Keratinocyte (primary cell): ENCODE measurements at regions not wholly inside any gene's neighbourhood (a gene's known extent, or its start where the extent isn't known, plus 50 kb on each side); places are given as distances from the start of the nearest gene placed in this dataset.

Experiments used
- DNase-seq: peaks from one replicate; pipeline ENCODE4 v3.0.0-alpha.2; 2011; ENCODE audit warnings: low read depth, missing footprints, low spot score
- FAIRE-seq: peaks from 2 replicates; lab custom pipeline; 2011; peaks lifted over from hg19 to GRCh38; lab: Jason Lieb, UNC
- H2AFZ ChIP-seq: 2 replicates; pipeline ENCODE4 v1.6.0; 2012; ENCODE audit warnings: low read length, control low read depth, inconsistent platforms; ENCODE audit not compliant: control insufficient read depth
- H3K27ac ChIP-seq: 2 replicates; pipeline ENCODE4 v1.5.1; 2011; ENCODE audit warnings: low read length; ENCODE audit not compliant: control insufficient read depth, insufficient read depth
- H3K27me3 ChIP-seq: 3 replicates; pipeline ENCODE4 v1.6.0; 2011; ENCODE audit warnings: low read length; ENCODE audit not compliant: control insufficient read depth, insufficient read depth; ENCODE audit errors: extremely low read depth
- H3K36me3 ChIP-seq, 2 experiments: 2 replicates in 1 of 2; 3 replicates in 1 of 2; pipeline ENCODE4 v1.5.1; 2011; ENCODE audit warnings: low read length in 2 of 2, mild to moderate bottlenecking in 1 of 2; ENCODE audit not compliant: control insufficient read depth in 2 of 2, insufficient read depth in 2 of 2; ENCODE audit errors: extremely low read depth in 1 of 2
- H3K4me1 ChIP-seq: 3 replicates; pipeline ENCODE4 v1.5.1; 2011; ENCODE audit warnings: low read length; ENCODE audit not compliant: control insufficient read depth, insufficient read depth; ENCODE audit errors: extremely low read depth
- H3K4me2 ChIP-seq: 3 replicates; pipeline ENCODE4 v1.6.0; 2011; ENCODE audit warnings: low read depth, low read length; ENCODE audit not compliant: control insufficient read depth, insufficient read depth; ENCODE audit errors: extremely low read depth
- H3K4me3 ChIP-seq, 3 experiments: fragments of 200-600 bp in 1 of 3; sonication (generic) in 1 of 3; 2 replicates in 2 of 3; 3 replicates in 1 of 3; pipeline ENCODE4 v1.5.1; 2011 to 2016; ENCODE audit warnings: low read length in 3 of 3, mild to moderate bottlenecking in 3 of 3, control low read depth in 2 of 3, inconsistent platforms in 1 of 3, low read depth in 1 of 3, mixed read lengths in 1 of 3, mixed run types in 1 of 3, moderate library complexity in 1 of 3; ENCODE audit not compliant: control insufficient read depth in 2 of 3, insufficient read depth in 2 of 3; ENCODE audit errors: extremely low read depth in 1 of 3
- H3K79me2 ChIP-seq: 2 replicates; pipeline ENCODE4 v1.6.0; 2012; ENCODE audit warnings: low read length; ENCODE audit not compliant: control insufficient read depth, insufficient read depth
- H3K9ac ChIP-seq: 3 replicates; pipeline ENCODE4 v1.6.0; 2011; ENCODE audit warnings: low read length; ENCODE audit not compliant: control insufficient read depth, insufficient read depth; ENCODE audit errors: extremely low read depth
- H3K9me1 ChIP-seq: 3 replicates; pipeline ENCODE4 v1.6.0; 2011; ENCODE audit warnings: low read length; ENCODE audit not compliant: control insufficient read depth, insufficient read depth; ENCODE audit errors: extremely low read depth
- H3K9me3 ChIP-seq: 2 replicates; pipeline ENCODE4 v1.5.1; 2012; ENCODE audit warnings: low read depth, low read length; ENCODE audit not compliant: control insufficient read depth
- H4K20me1 ChIP-seq: 3 replicates; pipeline ENCODE4 v1.6.0; 2011; ENCODE audit warnings: low read length; ENCODE audit not compliant: control insufficient read depth, insufficient read depth; ENCODE audit errors: extremely low read depth
- EZH2 ChIP-seq: IDR thresholded peaks from one replicate; pipeline ENCODE4 v1.6.1; 2012; ENCODE audit warnings: inconsistent platforms, mild to moderate bottlenecking, low read length, moderate library complexity
- dilution Hi-C: fragments of 300-500 bp; cut with MboI; formaldehyde crosslinking; loops from one replicate; pipeline ENCODE4 v1.7.0; 2020; ENCODE audit warnings: low sequenced_read_pairs; ENCODE audit not compliant: extremely low pct_ligation_motif_present
- TF ChIP-seq, protein P1 (sequence below), 3 experiments: IDR thresholded peaks in 1 of 3; conservative IDR thresholded peaks in 1 of 3; optimal IDR thresholded peaks in 1 of 3; 2 replicates in 2 of 3; 3 replicates in 1 of 3; pipeline versions ENCODE3 to v1.5.1; 2011; ENCODE audit warnings: low read length in 3 of 3, mild to moderate bottlenecking in 3 of 3, moderate library complexity in 2 of 3, control low read depth in 1 of 3, inconsistent platforms in 1 of 3; ENCODE audit not compliant: insufficient read depth in 2 of 3; ENCODE audit errors: extremely low read depth in 1 of 3

- Histone ChIP-seq H3K79me2 (no peaks in the 10 kb centered on the region), H3K9me1 (no peaks in the 10 kb centered on the region), H3K9me3 (no peaks in the 10 kb centered on the region), H3K4me1 (no peaks in the 10 kb centered on the region), H2AFZ (no peak overlapping the region), H3K4me3 (no peak overlapping the region), H3K36me3 (no peaks in the 10 kb centered on the region), H3K27ac (no peak overlapping the region), H3K9ac (no peak overlapping the region), H4K20me1 (peaks cover 7% of the 10 kb centered on the region), H3K27me3 (peaks cover 71% of the 10 kb centered on the region), H3K4me2 (no peak overlapping the region)
- no peak for FAIRE-seq
- TF ChIP-seq, protein P1, sequence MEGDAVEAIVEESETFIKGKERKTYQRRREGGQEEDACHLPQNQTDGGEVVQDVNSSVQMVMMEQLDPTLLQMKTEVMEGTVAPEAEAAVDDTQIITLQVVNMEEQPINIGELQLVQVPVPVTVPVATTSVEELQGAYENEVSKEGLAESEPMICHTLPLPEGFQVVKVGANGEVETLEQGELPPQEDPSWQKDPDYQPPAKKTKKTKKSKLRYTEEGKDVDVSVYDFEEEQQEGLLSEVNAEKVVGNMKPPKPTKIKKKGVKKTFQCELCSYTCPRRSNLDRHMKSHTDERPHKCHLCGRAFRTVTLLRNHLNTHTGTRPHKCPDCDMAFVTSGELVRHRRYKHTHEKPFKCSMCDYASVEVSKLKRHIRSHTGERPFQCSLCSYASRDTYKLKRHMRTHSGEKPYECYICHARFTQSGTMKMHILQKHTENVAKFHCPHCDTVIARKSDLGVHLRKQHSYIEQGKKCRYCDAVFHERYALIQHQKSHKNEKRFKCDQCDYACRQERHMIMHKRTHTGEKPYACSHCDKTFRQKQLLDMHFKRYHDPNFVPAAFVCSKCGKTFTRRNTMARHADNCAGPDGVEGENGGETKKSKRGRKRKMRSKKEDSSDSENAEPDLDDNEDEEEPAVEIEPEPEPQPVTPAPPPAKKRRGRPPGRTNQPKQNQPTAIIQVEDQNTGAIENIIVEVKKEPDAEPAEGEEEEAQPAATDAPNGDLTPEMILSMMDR (optimal IDR thresholded peaks at IDR 0.05 in 1 of 3, IDR thresholded peaks at IDR 0.05 in 1 of 3, conservative IDR thresholded peaks at IDR 0.05 in 1 of 3; ENCODE audit: extremely low read depth in 1 of 3, insufficient read depth in 2 of 3, low read length in 3 of 3), result no peak
- no peak for TF ChIP-seq EZH2
- dilution Hi-C loops, result no loop called here
- no peak for DNase-seq
Measured at GRCh38 chr15:70486012-70486411, 277.3 kb downstream of the UACA start.

DNA sequence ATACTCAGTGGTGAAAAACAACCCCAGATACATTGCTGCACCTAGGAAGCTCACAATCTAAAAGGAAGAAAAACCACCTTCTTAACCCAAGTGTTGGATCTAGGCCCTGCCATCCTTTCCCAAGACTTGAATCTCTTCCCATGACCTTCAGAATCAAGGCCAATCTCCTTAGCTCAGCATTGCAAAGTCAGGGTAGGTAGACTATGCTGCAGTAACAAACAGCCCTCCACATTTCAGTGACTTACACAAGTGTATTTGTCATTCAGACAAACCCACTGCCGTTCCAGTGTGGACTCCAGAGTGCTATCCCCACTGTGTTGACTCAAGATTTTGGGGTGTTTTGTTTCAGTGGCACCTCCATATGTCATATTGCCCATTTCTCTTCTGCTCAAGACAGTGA is 278.4 kb downstream of the UACA start:
- FAIRE-seq, result no peak
- no peak overlapping the region for H3K4me2 ChIP-seq
- TF ChIP-seq, protein P1 (optimal IDR thresholded peaks at IDR 0.05 in 1 of 3, IDR thresholded peaks at IDR 0.05 in 1 of 3, conservative IDR thresholded peaks at IDR 0.05 in 1 of 3; ENCODE audit: extremely low read depth in 1 of 3, insufficient read depth in 2 of 3, low read length in 3 of 3), result no peak
- TF ChIP-seq EZH2, result no peak

More for the DNA sequence above, 278.4 kb downstream of the UACA start:
- Histone ChIP-seq H3K36me3 (no peaks in the 10 kb centered on the region), H4K20me1 (peaks cover 6% of the 10 kb centered on the region), H3K9me3 (no peaks in the 10 kb centered on the region), H3K4me3 (no peak overlapping the region), H3K9me1 (no peaks in the 10 kb centered on the region), H3K9ac (no peak overlapping the region), H2AFZ (no peak overlapping the region), H3K4me1 (no peaks in the 10 kb centered on the region), H3K27me3 (peaks cover 71% of the 10 kb centered on the region), H3K27ac (no peak overlapping the region), H3K79me2 (no peaks in the 10 kb centered on the region)
- dilution Hi-C loops, result no loop called here
- no peak for DNase-seq
